ENCODE measurements at regions not wholly inside any gene's neighbourhood (a gene's known extent, or its start where the extent isn't known, plus 50 kb on each side); places are given as distances from the start of the nearest gene placed in this dataset.
"Not testable (repeated sequence)": the region's sequence is repeated elsewhere in the genome, so short reads cannot be mapped to it uniquely, and the experiment has no call there.

DNA sequence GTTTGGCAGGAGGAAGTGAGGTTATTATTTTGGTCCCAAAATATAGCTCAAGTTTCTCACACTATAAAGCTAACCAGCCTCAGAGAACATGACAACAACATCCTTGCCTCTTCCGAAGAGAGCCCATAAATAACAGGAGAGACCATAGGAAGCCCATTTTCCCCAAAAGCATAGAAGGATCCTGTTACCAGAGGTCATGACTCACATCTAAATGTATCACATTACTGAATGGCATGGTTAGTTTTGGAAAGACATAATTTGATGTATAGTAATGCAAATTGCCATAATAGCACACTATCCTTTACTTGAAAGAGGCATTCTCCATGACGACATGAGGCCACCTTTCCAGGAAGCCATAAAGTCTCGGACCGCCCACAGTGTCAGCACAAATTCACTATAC lies 238.8 kb upstream of the GRIA3 start:
- DNase-seq (no peak), ATAC-seq (ENCODE audit: poor library complexity) (no peak)
- intact Hi-C loops (cut with DNase I), result no loop called here

DNA sequence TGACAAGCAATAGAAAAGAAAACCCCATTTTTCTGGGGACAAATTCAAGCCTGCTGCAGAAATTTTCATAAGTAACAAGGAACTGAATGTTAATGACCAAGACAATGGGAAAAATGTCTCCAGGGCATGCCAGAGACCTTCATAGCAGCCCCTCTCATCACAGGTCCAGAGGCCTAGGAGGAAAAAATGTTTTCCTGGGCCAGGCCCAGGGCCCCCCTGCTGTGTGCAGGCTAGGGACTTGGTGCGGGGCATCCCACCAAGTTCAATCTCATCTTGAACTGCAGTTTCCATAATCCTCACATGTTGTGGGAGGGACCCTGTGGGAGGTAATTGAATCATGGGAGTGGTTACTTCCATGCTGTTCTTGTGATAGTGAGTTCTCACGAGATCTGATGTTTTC lies 211.5 kb upstream of the GRIA3 start:
- ATAC-seq (ENCODE audit: poor library complexity) (no peak), DNase-seq (no peak)
- intact Hi-C loops (cut with DNase I), result no loop called here

DNA sequence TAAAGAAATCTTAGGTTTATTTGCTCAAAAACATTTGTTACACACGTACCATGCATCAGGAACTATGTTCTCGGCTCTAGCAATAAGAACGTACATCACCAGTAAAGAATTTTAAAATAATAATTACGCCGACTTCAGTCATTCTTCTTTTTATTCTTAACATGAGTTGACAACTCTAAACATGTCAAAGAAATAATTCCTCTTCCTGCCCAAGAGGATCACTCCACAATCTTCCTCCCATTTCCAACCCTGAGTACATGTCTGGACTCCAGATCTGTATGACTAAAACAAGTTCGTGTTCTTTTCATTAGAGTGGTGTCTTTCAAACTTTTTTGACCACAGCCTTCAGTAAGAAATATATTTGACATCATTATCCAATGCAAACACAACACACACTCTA lies 201.6 kb upstream of the GRIA3 start:
- no peak for DNase-seq
- ATAC-seq (ENCODE audit: poor library complexity), result no peak
- intact Hi-C loops (cut with DNase I), result no loop called here

DNA sequence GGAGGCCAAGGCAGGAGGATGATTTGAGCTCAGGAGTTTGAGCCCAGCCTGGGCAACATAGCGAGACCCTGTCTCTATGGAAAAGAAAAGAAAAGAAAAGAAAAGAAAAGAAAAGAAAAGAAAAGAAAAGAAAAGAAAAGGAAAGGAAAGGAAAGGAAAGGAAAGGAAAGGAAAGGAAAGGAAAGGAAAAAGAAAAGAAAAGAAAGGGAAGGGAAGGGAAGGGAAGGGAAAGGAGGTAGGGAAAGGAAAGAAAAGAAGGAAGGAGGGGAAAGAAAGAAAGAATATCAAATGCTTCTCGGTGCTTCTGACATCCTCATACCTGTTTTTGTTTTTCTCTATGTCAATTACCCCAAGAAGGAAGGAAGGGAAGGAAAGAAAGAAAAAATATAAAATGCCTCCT lies 181.2 kb upstream of the GRIA3 start:
- ATAC-seq (ENCODE audit: poor library complexity); DNase-seq; intact Hi-C loops (cut with DNase I): not testable (repeated sequence)

DNA sequence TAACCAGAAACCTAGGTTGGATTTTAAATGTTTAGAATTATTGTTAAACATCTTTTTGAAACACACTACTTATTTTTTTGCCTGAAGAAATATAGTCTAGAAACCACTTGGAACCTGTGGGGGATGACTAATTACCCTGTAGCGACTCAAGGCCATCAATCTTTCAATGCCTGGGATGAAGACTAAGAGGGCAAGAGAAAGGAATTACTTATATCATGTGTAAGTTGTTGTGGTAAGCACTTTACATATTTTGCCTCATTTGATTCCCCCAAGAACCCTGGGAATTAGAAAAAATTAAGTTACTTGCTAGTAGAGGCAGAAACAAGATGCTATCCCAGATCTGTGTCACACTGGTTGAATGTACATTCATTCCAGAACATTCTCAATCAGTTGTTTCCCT lies 170.9 kb upstream of the GRIA3 start:
- intact Hi-C loops (cut with DNase I), result no loop called here
- DNase-seq (no peak), ATAC-seq (ENCODE audit: poor library complexity) (no peak)

DNA sequence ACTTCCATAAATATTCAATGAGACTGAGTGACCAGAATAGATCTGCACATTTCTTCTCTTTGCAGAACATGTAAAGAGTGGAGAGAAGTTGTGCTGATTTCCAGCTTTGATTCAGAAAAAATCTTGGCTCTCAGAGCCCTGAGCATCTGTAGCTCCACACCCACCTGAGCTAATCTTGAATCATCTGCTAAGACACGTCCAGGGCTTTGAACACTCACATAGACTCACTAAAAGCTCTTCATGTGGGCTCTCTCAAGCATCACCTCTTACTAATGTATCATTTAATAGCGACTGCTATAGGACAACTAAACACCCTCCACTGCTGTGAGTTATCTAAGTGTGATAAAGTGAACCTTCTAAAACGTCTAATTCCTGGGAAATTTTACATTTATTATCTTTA lies 147.7 kb upstream of the GRIA3 start:
- no peak for DNase-seq
- ATAC-seq (ENCODE audit: poor library complexity), result no peak
- intact Hi-C loops (cut with DNase I), result no loop called here

DNA sequence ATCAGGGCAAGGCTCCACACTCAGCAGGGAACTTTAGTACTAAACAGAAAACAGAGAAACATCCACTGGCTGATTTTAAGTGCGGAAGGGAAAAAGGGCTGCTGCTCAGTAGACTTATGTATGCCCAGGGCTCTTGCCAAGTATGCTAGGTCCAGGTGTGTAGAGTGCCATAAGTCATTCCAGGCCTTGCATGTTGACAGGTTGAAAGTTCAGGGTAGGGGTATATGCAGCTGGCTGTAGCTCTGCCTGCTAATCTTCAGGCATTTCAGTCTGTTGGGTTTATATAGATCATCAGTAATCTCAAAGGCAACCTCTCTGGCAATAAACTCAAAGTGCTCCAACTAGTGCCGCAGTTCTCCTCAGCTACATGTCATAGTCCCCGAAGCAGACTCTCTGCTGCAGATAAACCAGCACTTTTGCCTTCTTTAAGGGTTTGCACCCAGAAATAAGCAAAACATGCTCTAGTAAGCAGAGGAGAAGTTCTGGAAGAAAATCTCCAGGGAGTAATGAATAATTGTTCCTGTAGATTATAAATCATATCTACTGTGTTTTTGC lies 134.9 kb upstream of the GRIA3 start:
- ATAC-seq (ENCODE audit: poor library complexity) (no peak), DNase-seq (no peak)
- intact Hi-C loops (cut with DNase I), result no loop called here

DNA sequence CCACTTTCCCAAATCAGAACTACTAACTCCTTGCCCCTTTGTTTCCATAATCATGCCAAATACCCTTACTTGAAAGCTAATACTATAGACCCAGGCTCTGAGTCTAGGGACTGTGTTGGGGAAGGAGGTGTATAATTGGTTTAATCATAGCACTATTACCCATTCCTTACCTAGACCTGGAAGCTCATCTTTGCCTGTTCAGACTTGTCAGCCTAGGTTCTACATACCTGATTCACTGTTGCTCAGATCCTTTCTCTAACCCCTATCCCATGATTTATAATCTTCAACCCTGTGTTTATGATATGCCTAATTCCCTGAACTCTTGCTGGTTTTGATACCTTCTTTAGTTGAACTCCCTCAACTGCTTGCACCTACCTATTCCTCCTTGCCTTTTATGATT lies 123.1 kb upstream of the GRIA3 start:
- intact Hi-C loops (cut with DNase I), result no loop called here
- no peak for DNase-seq
- ATAC-seq (ENCODE audit: poor library complexity), result no peak

DNA sequence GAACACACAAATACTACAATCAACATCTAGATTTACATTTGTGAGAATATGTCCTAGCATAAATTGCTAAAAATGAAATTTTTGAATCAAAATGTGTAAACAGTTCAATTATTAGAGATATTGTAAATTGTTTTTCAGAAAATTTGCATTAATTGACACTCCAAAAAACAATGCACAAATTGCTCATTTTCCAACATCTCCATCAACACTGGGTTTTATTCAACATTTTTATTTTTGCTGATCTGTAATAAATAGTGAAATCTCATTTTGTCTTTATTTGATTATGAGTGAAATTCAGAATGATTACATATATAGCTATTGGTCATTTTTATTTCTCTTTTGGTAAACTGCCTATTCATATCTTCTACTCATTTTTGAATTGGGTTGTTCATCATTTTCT lies 120.0 kb upstream of the GRIA3 start:
- DNase-seq (no peak), ATAC-seq (ENCODE audit: poor library complexity) (no peak)
- intact Hi-C loops (cut with DNase I), result no loop called here

DNA sequence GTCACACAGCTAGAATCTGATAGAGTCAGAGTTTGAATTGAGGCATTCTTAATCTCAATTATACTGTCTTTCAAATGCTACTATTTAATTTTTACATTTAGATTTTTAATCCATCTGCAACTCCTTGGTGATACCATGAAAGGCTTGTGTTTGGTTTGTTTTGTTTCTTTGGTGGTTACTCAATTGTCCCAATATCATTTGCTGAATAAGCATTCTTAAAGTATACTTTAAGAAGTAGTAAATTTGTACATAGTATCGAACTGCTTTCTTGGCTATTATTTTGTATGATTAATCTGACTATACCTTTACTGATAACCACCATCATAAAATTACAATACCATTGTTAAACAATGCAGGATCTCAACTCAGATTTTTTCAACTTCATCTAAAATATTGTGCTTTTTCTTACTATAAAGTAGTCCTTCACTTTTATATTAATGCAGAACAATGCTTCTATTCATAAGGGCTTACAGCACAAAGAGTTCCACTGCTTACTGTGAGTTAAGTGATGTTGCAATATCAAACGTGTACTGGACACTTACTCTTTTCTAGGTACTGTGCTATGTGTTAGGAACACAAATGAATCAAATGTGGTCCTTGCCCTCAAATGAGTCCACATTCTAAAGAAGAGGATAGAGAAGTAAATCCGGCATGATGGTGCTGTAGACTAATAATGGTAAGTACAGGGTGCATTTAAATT lies 111.2 kb upstream of the GRIA3 start:
- ATAC-seq (ENCODE audit: poor library complexity) (no peak), DNase-seq (no peak)
- intact Hi-C loops (cut with DNase I), result no loop called here

DNA sequence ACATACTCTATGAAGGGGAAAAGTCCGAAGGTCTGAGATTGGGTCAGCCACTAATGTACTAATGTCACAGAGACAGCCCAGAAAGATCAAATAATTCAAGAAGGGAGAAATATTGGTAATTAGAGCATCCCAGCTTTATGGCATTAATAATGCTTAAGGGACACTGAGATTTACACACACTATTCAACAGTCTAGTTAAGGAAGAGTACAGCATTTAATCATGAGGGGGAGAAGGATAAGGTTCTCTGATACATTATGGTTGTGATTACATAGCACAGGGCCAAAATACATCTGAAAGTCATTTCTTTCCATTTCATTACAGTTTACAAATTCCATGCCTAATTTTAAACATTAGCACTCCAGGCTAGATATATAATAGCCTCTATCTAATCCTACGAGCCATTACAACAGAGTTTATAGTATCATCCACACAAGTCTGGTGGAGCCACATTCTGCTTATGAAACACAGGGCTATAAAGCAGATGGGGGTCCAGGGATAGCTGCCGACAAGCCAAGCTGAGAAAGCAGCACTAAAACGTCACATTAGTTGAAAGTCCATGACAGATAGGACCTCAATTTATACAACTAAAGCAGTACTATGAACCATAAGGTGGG lies 108.0 kb upstream of the GRIA3 start:
- DNase-seq (no peak), ATAC-seq (ENCODE audit: poor library complexity) (no peak)
- intact Hi-C loops (cut with DNase I), result no loop called here

DNA sequence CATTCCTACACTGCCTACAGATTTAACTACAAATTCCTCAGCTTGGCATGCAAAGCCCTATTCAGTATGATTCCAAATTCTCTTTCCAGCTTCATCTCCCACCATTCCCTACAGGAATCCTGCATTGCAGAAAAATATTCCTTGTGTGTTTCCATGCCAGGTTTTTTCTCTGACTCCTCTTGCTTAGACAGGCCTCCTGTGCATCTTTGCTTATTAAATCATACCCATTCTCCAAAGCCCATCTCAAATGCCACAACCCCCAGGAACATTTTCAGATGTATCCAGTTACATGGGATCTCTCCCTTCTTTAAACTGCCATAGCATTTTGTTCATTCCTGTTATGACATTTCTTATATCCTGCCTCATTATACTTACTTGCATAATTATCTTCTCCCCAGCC lies 106.4 kb upstream of the GRIA3 start:
- intact Hi-C loops (cut with DNase I), result no loop called here
- DNase-seq, result no peak
- no peak for ATAC-seq (ENCODE audit: poor library complexity)

DNA sequence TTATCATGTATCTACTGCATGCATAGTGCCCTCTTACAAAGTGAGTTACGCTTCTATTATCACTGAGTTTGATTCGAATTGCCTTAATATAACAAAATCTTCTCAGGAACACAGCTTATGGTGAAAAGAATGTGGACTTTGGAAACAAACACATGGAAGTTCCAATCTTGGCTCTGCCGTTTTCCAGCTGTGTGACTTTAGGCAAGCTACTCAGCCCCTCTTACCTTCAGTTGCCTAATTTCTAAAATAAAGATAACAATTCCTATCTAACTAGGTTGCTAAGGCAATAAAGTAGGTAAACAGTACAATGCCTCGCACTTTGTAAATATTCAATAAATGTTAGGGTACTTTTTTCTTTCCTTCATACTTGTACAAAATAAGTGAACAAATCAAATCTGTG lies 104.0 kb upstream of the GRIA3 start:
- intact Hi-C loops (cut with DNase I), result no loop called here
- no peak for ATAC-seq (ENCODE audit: poor library complexity)
- no peak for DNase-seq

DNA sequence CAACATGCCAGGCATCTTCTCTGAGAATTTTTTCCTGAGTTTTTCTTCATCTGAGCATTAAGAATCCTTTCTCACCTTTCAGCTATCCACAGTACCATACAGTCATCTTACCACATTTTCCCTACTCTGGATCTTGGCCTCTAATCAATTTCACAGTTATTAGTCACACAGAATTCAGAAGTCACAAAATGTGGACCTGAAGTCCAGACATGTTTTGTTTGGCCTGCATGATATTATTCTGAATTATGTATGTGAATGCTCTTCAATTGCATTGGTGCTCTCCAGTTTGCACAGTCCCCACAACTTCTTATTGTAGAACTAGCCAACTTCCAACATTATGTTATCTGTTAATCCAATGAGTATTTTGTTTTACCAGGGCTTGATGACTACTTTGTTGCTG lies 102.3 kb upstream of the GRIA3 start:
- ATAC-seq (ENCODE audit: poor library complexity) (no peak), DNase-seq (no peak)
- intact Hi-C loops (cut with DNase I), result no loop called here

DNA sequence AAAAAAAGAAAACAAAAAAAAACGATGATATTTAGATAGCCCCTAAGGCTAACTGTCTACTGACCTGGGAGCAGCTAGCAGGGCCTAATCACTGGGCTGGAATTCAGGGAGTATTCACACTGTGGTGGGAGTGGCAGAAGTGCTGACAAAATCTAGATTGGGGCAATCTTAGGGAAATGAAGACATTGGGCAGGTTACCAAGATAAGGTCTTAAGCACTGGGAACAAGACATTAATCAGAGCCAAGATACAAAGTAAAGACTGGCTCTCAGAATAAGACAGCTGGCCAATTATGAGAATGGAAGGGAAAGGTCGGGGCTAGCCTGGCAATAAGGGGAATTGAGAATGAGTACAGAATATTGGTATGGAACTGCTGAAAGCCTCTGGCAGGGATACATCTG lies 100.2 kb upstream of the GRIA3 start:
- no peak for ATAC-seq (ENCODE audit: poor library complexity)
- intact Hi-C loops (cut with DNase I), result no loop called here

DNA sequence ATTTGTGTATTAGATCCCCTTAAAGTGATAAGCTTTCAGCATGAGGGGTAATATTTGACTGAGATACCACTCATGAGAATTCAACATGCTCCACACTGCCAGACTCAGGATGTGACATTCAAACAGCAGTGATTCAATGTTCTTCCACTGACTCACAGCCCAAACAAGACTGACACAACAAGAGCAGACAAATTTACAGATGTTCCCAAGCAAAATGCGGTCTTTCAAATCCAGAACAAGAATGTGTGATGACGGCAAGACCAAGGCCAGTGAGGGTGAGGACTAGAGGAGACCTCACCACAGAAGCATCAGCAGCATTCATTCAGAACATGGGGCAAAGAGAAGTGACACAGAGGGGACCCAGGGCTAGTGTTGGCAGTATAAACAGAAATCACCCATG lies 99.3 kb upstream of the GRIA3 start:
- ATAC-seq (ENCODE audit: poor library complexity) (no peak), DNase-seq (no peak)
- intact Hi-C loops (cut with DNase I), result no loop called here

More for the DNA sequence above, 100.2 kb upstream of the GRIA3 start:
- DNase-seq, result no peak

DNA sequence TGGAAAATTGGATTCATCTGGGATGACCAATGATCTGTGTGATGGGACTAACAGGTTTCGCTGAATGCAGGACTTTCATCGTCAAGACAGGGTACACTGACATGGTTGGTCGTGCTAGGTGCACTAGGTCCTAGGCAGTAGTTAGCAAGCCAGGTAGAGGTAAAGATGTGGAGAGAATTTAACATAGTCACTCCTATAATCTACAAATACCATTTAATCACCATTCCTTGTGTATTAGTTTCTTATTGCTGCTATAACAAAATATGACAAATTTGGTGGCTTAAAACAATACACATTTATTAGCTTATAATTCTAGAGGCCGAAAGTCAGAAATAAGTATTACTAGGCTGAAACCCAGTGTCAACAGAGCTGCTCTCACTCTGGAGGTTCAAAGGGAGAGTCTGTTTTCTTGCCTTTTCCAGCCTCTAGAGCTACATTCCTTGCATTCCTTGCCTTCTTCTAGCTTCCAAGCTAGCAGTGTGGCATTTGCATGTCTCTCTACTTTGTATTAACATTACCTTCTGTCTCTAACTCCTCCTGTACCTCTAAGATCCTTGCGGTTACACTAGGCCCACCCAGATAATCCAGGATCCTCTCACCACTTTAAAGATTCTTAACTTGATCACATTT lies 98.7 kb upstream of the GRIA3 start:
- intact Hi-C loops (cut with DNase I), result no loop called here
- DNase-seq (no peak), ATAC-seq (ENCODE audit: poor library complexity) (no peak)

DNA sequence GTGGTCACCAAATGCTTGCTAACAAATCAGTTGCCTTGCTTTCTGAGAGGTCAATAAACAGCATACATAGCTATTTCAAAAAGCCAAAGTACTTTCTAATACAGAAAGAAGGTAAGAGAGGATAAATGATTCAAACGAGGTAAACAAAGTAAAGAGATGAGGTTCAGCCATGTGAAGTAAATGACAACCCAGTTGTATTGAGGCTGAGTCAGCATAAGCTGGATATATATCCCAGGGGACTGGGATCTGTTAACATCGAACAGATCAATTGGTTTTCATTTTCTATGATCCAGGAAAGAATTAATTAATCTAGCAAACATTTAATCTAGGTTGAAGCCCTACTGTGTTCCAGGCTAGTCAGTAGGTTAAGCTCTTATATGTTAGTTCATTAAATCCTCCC lies 97.3 kb upstream of the GRIA3 start:
- no peak for ATAC-seq (ENCODE audit: poor library complexity)
- DNase-seq, result no peak
- intact Hi-C loops (cut with DNase I), result no loop called here

DNA sequence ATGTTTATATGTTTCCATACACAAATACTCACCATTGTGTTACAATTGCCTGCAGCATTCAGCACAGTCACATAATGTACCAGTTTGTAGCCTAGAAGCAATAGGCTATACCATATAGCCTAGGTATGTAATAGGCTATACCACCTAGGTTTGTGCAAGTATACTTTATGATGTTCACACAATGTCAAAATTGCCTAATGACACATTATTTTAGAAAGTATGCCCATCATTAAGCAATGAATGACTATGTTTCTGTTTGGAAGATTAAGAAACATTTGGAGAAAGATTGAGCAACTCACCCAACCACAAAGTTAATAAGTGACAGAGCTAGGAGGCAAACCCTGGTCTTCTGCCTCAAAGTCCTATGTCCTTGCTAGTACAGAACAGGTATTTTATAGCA lies 96.8 kb upstream of the GRIA3 start:
- ATAC-seq (ENCODE audit: poor library complexity) (no peak), DNase-seq (no peak)
- intact Hi-C loops (cut with DNase I), result no loop called here

DNA sequence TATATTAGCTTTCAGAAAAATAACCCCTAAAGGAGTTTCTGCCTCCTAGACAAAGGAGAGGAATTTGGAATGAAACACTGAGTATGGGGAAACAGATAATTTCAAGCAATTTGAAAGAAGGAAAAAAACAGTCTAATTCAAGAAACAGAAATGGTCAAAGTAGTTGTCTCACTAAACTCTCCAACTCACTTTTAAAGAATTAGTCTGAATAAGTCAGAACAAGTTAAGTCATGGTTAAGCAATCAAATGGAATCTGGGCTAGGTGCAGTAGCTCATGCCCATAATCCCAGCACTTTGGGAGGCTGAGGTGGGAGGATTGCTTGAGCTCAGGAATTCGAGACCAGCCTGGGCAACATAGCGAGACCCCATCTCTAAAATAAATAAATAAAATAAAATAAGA lies 95.7 kb upstream of the GRIA3 start:
- intact Hi-C loops (cut with DNase I), result no loop called here
- no peak for DNase-seq
- no peak for ATAC-seq (ENCODE audit: poor library complexity)
